ENCODE measurements at regions not wholly inside any gene's neighbourhood (a gene's known extent, or its start where the extent isn't known, plus 50 kb on each side); places are given as distances from the start of the nearest gene placed in this dataset.

GRCh38 chr14:95386536-95387095, 66.9 kb upstream of the CLMN start:
- peaks cover 19% of the 10 kb centered on the region for H3K27me3 Mint-ChIP-seq (ENCODE audit: insufficient read depth)
- no peaks in the 10 kb centered on the region for H3K36me3 Mint-ChIP-seq (ENCODE audit: low read depth)
- Histone ChIP-seq H3K9me3 (ENCODE audit: control insufficient read depth, low read length) (peaks cover 13% of the 10 kb centered on the region), H3K27ac (ENCODE audit: low read depth, low read length) (no peak overlapping the region), H3K27me3 (ENCODE audit: control insufficient read depth, insufficient read depth, low read length, poor library complexity, severe bottlenecking) (peaks cover 14% of the 10 kb centered on the region), H3K36me3 (ENCODE audit: control insufficient read depth, insufficient read depth, low read length) (no peaks in the 10 kb centered on the region), H3K4me1 (ENCODE audit: control insufficient read depth, insufficient read depth, low read length) (peaks cover 1% of the 10 kb centered on the region), H3K9ac (ENCODE audit: extremely low read depth, low read length, poor library complexity, severe bottlenecking) (no peak overlapping the region), H3K4me3 (ENCODE audit: low read length) (no peak overlapping the region)
- H3K4me1 Mint-ChIP-seq = peaks cover 8% of the 10 kb centered on the region
- WGBS, 2 experiments (ENCODE audit: insufficient coverage in 1 of 2, insufficient read length in 1 of 2) = 81 to 84% methylated on average over 3 to 6 of the region's 6 CpGs
- no peak overlapping the region for H3K27ac Mint-ChIP-seq
- peak; percentile 41 for DNase-seq
- peaks cover 11% of the 10 kb centered on the region for H3K9me3 Mint-ChIP-seq
- TF ChIP-seq, protein P1, sequence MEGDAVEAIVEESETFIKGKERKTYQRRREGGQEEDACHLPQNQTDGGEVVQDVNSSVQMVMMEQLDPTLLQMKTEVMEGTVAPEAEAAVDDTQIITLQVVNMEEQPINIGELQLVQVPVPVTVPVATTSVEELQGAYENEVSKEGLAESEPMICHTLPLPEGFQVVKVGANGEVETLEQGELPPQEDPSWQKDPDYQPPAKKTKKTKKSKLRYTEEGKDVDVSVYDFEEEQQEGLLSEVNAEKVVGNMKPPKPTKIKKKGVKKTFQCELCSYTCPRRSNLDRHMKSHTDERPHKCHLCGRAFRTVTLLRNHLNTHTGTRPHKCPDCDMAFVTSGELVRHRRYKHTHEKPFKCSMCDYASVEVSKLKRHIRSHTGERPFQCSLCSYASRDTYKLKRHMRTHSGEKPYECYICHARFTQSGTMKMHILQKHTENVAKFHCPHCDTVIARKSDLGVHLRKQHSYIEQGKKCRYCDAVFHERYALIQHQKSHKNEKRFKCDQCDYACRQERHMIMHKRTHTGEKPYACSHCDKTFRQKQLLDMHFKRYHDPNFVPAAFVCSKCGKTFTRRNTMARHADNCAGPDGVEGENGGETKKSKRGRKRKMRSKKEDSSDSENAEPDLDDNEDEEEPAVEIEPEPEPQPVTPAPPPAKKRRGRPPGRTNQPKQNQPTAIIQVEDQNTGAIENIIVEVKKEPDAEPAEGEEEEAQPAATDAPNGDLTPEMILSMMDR (conservative IDR thresholded peaks at IDR 0.05) = no peak
- no peak overlapping the region for H3K4me3 Mint-ChIP-seq

GRCh38 chr14:95385701-95386100, 66.0 kb upstream of the CLMN start:
- no peaks in the 10 kb centered on the region for H3K36me3 ChIP-seq (ENCODE audit: control insufficient read depth, insufficient read depth, low read length)
- H3K9me3 Mint-ChIP-seq = peaks cover 14% of the 10 kb centered on the region
- TF ChIP-seq, protein P1 (conservative IDR thresholded peaks at IDR 0.05) = no peak
- H3K4me3 Mint-ChIP-seq = no peak overlapping the region
- no peak overlapping the region for H3K9ac ChIP-seq (ENCODE audit: extremely low read depth, low read length, poor library complexity, severe bottlenecking)
- H3K4me1 Mint-ChIP-seq = peaks cover 12% of the 10 kb centered on the region
- 86% methylated on average over 6 of the region's 6 CpGs; no CpG with 5 or more reads in 1 of the 2 experiments for WGBS, 2 experiments (ENCODE audit: insufficient coverage in 1 of 2, insufficient read length in 1 of 2)
- H3K4me3 ChIP-seq (ENCODE audit: low read length) = no peak overlapping the region
- no peaks in the 10 kb centered on the region for H3K36me3 Mint-ChIP-seq (ENCODE audit: low read depth)
- peak; percentile 7 for DNase-seq
- H3K27me3 ChIP-seq (ENCODE audit: control insufficient read depth, insufficient read depth, low read length, poor library complexity, severe bottlenecking) = peaks cover 14% of the 10 kb centered on the region
- H3K27ac ChIP-seq (ENCODE audit: low read depth, low read length) = no peak overlapping the region
- peaks cover 18% of the 10 kb centered on the region for H3K27me3 Mint-ChIP-seq (ENCODE audit: insufficient read depth)
- peaks cover 4% of the 10 kb centered on the region for H3K4me1 ChIP-seq (ENCODE audit: control insufficient read depth, insufficient read depth, low read length)
- peaks cover 14% of the 10 kb centered on the region for H3K9me3 ChIP-seq (ENCODE audit: control insufficient read depth, low read length)
- no peak overlapping the region for H3K27ac Mint-ChIP-seq

- Histone ChIP-seq H3K9me3 (ENCODE audit: control insufficient read depth, low read length) (peaks cover 32% of the 10 kb centered on the region), H3K27me3 (ENCODE audit: control insufficient read depth, insufficient read depth, low read length, poor library complexity, severe bottlenecking) (peaks cover 14% of the 10 kb centered on the region), H3K36me3 (ENCODE audit: control insufficient read depth, insufficient read depth, low read length) (no peaks in the 10 kb centered on the region), H3K4me3 (ENCODE audit: low read length) (no peak overlapping the region), H3K9ac (ENCODE audit: extremely low read depth, low read length, poor library complexity, severe bottlenecking) (no peak overlapping the region), H3K4me1 (ENCODE audit: control insufficient read depth, insufficient read depth, low read length) (peaks cover 4% of the 10 kb centered on the region), H3K27ac (ENCODE audit: low read depth, low read length) (no peak overlapping the region)
- no peak overlapping the region for H3K4me3 Mint-ChIP-seq
- peaks cover 13% of the 10 kb centered on the region for H3K27me3 Mint-ChIP-seq (ENCODE audit: insufficient read depth)
- H3K9me3 Mint-ChIP-seq = peaks cover 33% of the 10 kb centered on the region
- DNase-seq = peak; percentile 25
- H3K36me3 Mint-ChIP-seq (ENCODE audit: low read depth) = peaks cover 4% of the 10 kb centered on the region
- H3K4me1 Mint-ChIP-seq = peaks cover 12% of the 10 kb centered on the region
- no peak overlapping the region for H3K27ac Mint-ChIP-seq
- 97% methylated on average over 3 of the region's 3 CpGs for WGBS, 2 experiments (ENCODE audit: insufficient coverage in 1 of 2, insufficient read length in 1 of 2)
- TF ChIP-seq, protein P1 (conservative IDR thresholded peaks at IDR 0.05) = no peak
Observed at GRCh38 chr14:95382747-95383146, 63.0 kb upstream of the CLMN start.
